ENCODE measurements at regions not wholly inside any gene's neighbourhood (a gene's known extent, or its start where the extent isn't known, plus 50 kb on each side); places are given as distances from the start of the nearest gene placed in this dataset.

DNA sequence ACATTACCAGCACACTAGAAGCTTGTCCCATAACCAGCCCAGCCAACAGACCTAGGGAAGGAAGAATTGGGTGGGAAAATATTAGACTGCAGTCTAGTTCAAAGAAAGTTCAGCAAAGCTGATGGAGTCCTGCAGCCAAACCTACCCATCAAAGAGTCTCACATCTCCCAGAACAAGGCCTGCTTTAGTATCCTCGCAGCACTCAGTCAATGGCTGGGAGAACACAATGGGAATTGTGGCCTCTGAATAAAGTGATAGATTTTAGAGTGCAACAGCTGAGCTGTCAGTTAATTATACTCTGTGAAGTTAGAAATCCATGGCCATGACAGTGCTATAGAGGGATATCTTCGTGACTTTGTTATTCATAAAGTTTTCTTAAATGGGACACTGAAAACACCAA lies 207.2 kb upstream of the NAALADL2 start:
- H3K27me3 ChIP-seq (replicated peaks in 1 of 4; ENCODE audit: control insufficient read depth in 3 of 4, extremely low read depth in 1 of 4, insufficient read depth in 3 of 4, low read length in 3 of 4) = no peaks in the 10 kb centered on the region
- H3K4me3 ChIP-seq (ENCODE audit: extremely low read depth in 1 of 4, insufficient read depth in 2 of 4, low read depth in 3 of 4, low read length in 4 of 4) = no peak overlapping the region
- H2BK15ac ChIP-seq (ENCODE audit: low read length) = no peak overlapping the region
- no peak overlapping the region for H3K18ac ChIP-seq (ENCODE audit: extremely low read depth, low read length)
- H3K36me3 ChIP-seq (ENCODE audit: control insufficient read depth in 2 of 4, insufficient read depth in 4 of 4, low read length in 3 of 4) = no peaks in the 10 kb centered on the region
- no peak overlapping the region for H2AK5ac ChIP-seq (ENCODE audit: low read depth, low read length)
- no peak overlapping the region for H3K9ac ChIP-seq (replicated peaks in 1 of 4; ENCODE audit: extremely low read depth in 1 of 4, low read depth in 3 of 4, low read length in 3 of 4)
- no peak for DNase-seq (ENCODE audit: low read depth in 1 of 2, low spot score in 2 of 2)
- no peak overlapping the region for H2BK5ac ChIP-seq (ENCODE audit: low read depth, low read length)
- H3K23ac ChIP-seq (ENCODE audit: insufficient read length) = no peak overlapping the region
- no peak overlapping the region for H2AFZ ChIP-seq (ENCODE audit: low read length)
- no peaks in the 10 kb centered on the region for H3K79me1 ChIP-seq (ENCODE audit: low read depth, low read length)
- H2BK120ac ChIP-seq (replicated peaks; ENCODE audit: low read depth, low read length) = no peak overlapping the region
- H3K23me2 ChIP-seq (ENCODE audit: low read depth, low read length) = no peaks in the 10 kb centered on the region
- H4K5ac ChIP-seq (ENCODE audit: insufficient read length, low read depth, low read length) = no peak overlapping the region
- H4K20me1 ChIP-seq (replicated peaks in 1 of 2; ENCODE audit: control insufficient read depth in 1 of 2, insufficient read depth in 2 of 2, low read length in 2 of 2) = no peaks in the 10 kb centered on the region
- no peaks in the 10 kb centered on the region for H3K9me3 ChIP-seq (ENCODE audit: insufficient read depth in 2 of 2, low read depth in 1 of 2, low read length in 1 of 2)
- H2BK12ac ChIP-seq (ENCODE audit: low read depth, low read length) = no peak overlapping the region
- no peak overlapping the region for H3K56ac ChIP-seq (replicated peaks; ENCODE audit: insufficient read length, low read depth, low read length)
- FAIRE-seq = no peak
- CTCF ChIA-PET (ENCODE audit: partially characterized antibody) = interaction anchor here (0.7 kb wide), 1 partner anchor 12 kb away, joined by 3 read pairs; no protein-coding TSS in a partner anchor
- POLR2A ChIA-PET (ENCODE audit: partially characterized antibody) = no interaction called here
- H3K27ac ChIP-seq (ENCODE audit: low read depth, low read length) = no peak overlapping the region
- no peak overlapping the region for H3K14ac ChIP-seq (ENCODE audit: insufficient read length)
- no peak overlapping the region for H3K4me2 ChIP-seq (ENCODE audit: insufficient read depth in 1 of 2, low read depth in 2 of 2, low read length in 2 of 2)
- no peak overlapping the region for H3K4ac ChIP-seq (replicated peaks; ENCODE audit: insufficient read length, low read depth, low read length)
- no peak overlapping the region for H2BK20ac ChIP-seq (ENCODE audit: low read length)
- WGBS, 2 experiments (ENCODE audit: extremely low coverage in 1 of 2, insufficient coverage in 1 of 2, insufficient read length in 1 of 2, insufficient replicate concordance in 2 of 2, low coverage in 1 of 2, low lambda C conversion rate in 2 of 2, missing lambda C conversion rate in 1 of 2) = 88% methylated on average over 2 of the region's 2 CpGs; no CpG with 5 or more reads in 1 of the 2 experiments
- H3K4me1 ChIP-seq (replicated peaks in 1 of 4; ENCODE audit: control insufficient read depth in 3 of 4, insufficient read depth in 4 of 4, low read length in 3 of 4) = no peaks in the 10 kb centered on the region
- H3K79me2 ChIP-seq (ENCODE audit: control insufficient read depth in 1 of 2, insufficient read depth in 2 of 2, low read length in 2 of 2) = no peaks in the 10 kb centered on the region
- H4K91ac ChIP-seq (replicated peaks; ENCODE audit: insufficient read length, low read length) = no peak overlapping the region
- H4K8ac ChIP-seq (ENCODE audit: extremely low read depth, insufficient read depth, low read length) = no peak overlapping the region
- TF ChIP-seq SRF (IDR thresholded peaks at IDR 0.05; ENCODE audit: low read depth, low read length) (no peak), SP4 (IDR thresholded peaks at IDR 0.05; ENCODE audit: low read length) (no peak), RXRA (IDR thresholded peaks at IDR 0.05; ENCODE audit: insufficient read depth, low read depth, low read length) (no peak), ZNF274 (IDR thresholded peaks at IDR 0.05; ENCODE audit: borderline replicate concordance, extremely low read depth, low read length) (no peak), CTBP2 (IDR thresholded peaks at IDR 0.05; ENCODE audit: borderline replicate concordance, insufficient read depth, insufficient read length, low read length) (no peak), BCL11A (IDR thresholded peaks at IDR 0.05; ENCODE audit: low read depth in 2 of 2, low read length in 2 of 2) (no peak), EZH2 (IDR thresholded peaks at IDR 0.05; ENCODE audit: low read depth, low read length, severe bottlenecking) (no peak), CEBPB (IDR thresholded peaks at IDR 0.05; ENCODE audit: low read depth, low read length) (no peak), CBX5 (IDR thresholded peaks at IDR 0.05; ENCODE audit: low read depth, low read length) (no peak), GABPA (IDR thresholded peaks at IDR 0.05; ENCODE audit: borderline replicate concordance, insufficient read depth, low read length) (no peak), POLR2AphosphoS5 (IDR thresholded peaks at IDR 0.05; ENCODE audit: low read depth, low read length) (no peak), YY1 (IDR thresholded peaks at IDR 0.05; ENCODE audit: low read depth, low read length) (no peak)
- TF ChIP-seq, protein P1, sequence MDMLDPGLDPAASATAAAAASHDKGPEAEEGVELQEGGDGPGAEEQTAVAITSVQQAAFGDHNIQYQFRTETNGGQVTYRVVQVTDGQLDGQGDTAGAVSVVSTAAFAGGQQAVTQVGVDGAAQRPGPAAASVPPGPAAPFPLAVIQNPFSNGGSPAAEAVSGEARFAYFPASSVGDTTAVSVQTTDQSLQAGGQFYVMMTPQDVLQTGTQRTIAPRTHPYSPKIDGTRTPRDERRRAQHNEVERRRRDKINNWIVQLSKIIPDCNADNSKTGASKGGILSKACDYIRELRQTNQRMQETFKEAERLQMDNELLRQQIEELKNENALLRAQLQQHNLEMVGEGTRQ (IDR thresholded peaks at IDR 0.05; ENCODE audit: low read length) = no peak
